ENCODE measurements at regions not wholly inside any gene's neighbourhood (a gene's known extent, or its start where the extent isn't known, plus 50 kb on each side); places are given as distances from the start of the nearest gene placed in this dataset.
"Not testable (repeated sequence)": the region's sequence is repeated elsewhere in the genome, so short reads cannot be mapped to it uniquely, and the experiment has no call there.

- no peak for DNase-seq (ENCODE audit: low spot score)
Measured at GRCh38 chr7:131937868-131938267, 381.4 kb upstream of the PODXL start.

GRCh38 chr7:131935180-131935579 is 378.8 kb upstream of the PODXL start:
- DNase-seq (ENCODE audit: low spot score), result no peak

- DNase-seq (ENCODE audit: low spot score), result no peak
Measured at GRCh38 chr7:131934452-131934851, 378.0 kb upstream of the PODXL start.

GRCh38 chr7:131933751-131934289 is 377.4 kb upstream of the PODXL start:
- DNase-seq (ENCODE audit: low spot score), result no peak

- DNase-seq (ENCODE audit: low spot score), result not testable (repeated sequence)
Measured at GRCh38 chr7:131933219-131933618, 376.8 kb upstream of the PODXL start.

- DNase-seq (ENCODE audit: low spot score), result no peak
Measured at GRCh38 chr7:131932271-131932670, 375.8 kb upstream of the PODXL start.

- no peak for DNase-seq (ENCODE audit: low spot score)
Measured at GRCh38 chr7:131931370-131931769, 374.9 kb upstream of the PODXL start.

GRCh38 chr7:131929632-131930031 is 373.2 kb upstream of the PODXL start:
- DNase-seq (ENCODE audit: low spot score), result no peak

GRCh38 chr7:131927770-131928423 is 371.5 kb upstream of the PODXL start:
- no peak for DNase-seq (ENCODE audit: low spot score)

GRCh38 chr7:131925636-131926035 is 369.2 kb upstream of the PODXL start:
- DNase-seq (ENCODE audit: low spot score), result no peak

- no peak for DNase-seq (ENCODE audit: low spot score)
Measured at GRCh38 chr7:131924857-131925256, 368.4 kb upstream of the PODXL start.

- DNase-seq (ENCODE audit: low spot score), result not testable (repeated sequence)
Measured at GRCh38 chr7:131922948-131923347, 366.5 kb upstream of the PODXL start.

- no peak for DNase-seq (ENCODE audit: low spot score)
Measured at GRCh38 chr7:131921016-131921415, 364.6 kb upstream of the PODXL start.

- no peak for DNase-seq (ENCODE audit: low spot score)
Measured at GRCh38 chr7:131919920-131920709, 363.7 kb upstream of the PODXL start.

GRCh38 chr7:131911112-131911511 is 354.7 kb upstream of the PODXL start:
- DNase-seq (ENCODE audit: low spot score), result no peak

- no peak for DNase-seq (ENCODE audit: low spot score)
Measured at GRCh38 chr7:131909151-131909768, 352.8 kb upstream of the PODXL start.

GRCh38 chr7:131908714-131909113 is 352.3 kb upstream of the PODXL start:
- DNase-seq (ENCODE audit: low spot score), result no peak

GRCh38 chr7:131905471-131905973 is 349.1 kb upstream of the PODXL start:
- DNase-seq (ENCODE audit: low spot score), result no peak

GRCh38 chr7:131904760-131905327 is 348.4 kb upstream of the PODXL start:
- DNase-seq (ENCODE audit: low spot score), result no peak

GRCh38 chr7:131903315-131903714 is 346.9 kb upstream of the PODXL start:
- DNase-seq (ENCODE audit: low spot score), result no peak

- DNase-seq (ENCODE audit: low spot score), result no peak
Measured at GRCh38 chr7:131900785-131901287, 344.4 kb upstream of the PODXL start.
